ENCODE measurements at regions not wholly inside any gene's neighbourhood (a gene's known extent, or its start where the extent isn't known, plus 50 kb on each side); places are given as distances from the start of the nearest gene placed in this dataset.
"Not testable (repeated sequence)": the region's sequence is repeated elsewhere in the genome, so short reads cannot be mapped to it uniquely, and the experiment has no call there.

GRCh38 chr7:106530183-106530582, 130.8 kb downstream of the CCDC71L start:
- not testable (repeated sequence) for DNase-seq (ENCODE audit: low read depth in 2 of 2, low spot score in 1 of 2)

DNA sequence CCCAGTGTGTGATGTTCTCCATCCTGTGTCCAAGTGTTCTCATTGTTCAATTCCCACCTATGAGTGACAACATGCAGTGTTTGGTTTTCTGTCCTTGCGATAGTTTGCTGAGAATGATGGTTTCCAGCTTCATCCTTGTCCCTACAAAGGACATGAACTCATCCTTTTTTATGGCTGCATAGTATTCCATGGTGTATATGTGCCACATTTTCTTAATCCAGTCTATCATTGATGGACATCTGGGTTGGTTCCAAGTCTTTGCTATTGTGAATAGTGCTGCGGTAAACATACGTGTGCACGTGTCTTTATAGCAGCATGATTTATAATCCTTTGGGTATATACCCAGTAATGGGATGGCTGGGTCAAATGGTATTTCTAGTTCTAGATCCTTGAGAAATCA, 134.3 kb downstream of the CCDC71L start:
- DNase-seq (ENCODE audit: low read depth in 2 of 2, low spot score in 1 of 2), result not testable (repeated sequence)

- DNase-seq (ENCODE audit: low read depth in 2 of 2, low spot score in 1 of 2), result no peak
These were observed 136.3 kb downstream of the CCDC71L start for GRCh38 chr7:106524690-106525059.

DNA sequence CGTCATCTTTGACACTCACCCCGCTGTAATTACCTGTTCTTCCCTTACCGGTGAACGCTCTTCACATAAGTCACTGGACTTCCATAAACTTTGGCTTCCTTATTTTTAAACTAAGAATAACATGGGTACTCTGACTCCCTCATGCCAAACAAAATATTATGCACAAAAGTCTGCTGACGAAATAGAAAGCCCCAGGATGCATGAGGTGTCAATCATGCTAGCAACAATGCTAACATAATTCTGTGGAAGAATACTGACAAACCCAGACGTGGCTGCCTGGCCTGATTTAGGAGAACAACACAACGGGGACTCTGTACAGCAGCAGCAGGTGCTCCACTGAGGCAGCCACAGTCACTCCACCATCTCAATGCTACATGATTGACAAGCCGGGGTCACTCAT, 137.5 kb downstream of the CCDC71L start:
- no peak for DNase-seq (ENCODE audit: low read depth in 2 of 2, low spot score in 1 of 2)

- no peak for DNase-seq (ENCODE audit: low read depth in 2 of 2, low spot score in 1 of 2)
These were observed 138.3 kb downstream of the CCDC71L start for GRCh38 chr7:106522696-106523095.

DNA sequence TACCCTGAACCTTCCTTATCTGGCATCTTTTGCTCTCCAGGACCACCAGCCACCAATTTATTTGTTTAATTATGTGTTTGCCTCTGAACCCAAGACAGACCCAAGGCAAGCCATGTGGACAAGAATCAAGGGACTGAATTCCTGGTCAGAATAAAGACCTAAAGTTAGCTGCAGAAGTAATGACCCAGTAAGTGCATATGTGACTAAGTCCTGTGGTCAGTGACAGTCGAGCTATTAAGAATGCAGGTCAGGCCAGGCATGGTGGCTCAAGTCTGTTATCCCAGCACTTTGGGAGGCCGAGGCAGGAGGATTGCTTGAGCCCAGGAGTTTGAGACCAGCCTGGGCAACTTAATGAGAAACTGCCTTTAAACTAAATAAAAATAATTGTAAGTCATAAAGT, 139.4 kb downstream of the CCDC71L start:
- no peak for DNase-seq (ENCODE audit: low read depth in 2 of 2, low spot score in 1 of 2)

DNA sequence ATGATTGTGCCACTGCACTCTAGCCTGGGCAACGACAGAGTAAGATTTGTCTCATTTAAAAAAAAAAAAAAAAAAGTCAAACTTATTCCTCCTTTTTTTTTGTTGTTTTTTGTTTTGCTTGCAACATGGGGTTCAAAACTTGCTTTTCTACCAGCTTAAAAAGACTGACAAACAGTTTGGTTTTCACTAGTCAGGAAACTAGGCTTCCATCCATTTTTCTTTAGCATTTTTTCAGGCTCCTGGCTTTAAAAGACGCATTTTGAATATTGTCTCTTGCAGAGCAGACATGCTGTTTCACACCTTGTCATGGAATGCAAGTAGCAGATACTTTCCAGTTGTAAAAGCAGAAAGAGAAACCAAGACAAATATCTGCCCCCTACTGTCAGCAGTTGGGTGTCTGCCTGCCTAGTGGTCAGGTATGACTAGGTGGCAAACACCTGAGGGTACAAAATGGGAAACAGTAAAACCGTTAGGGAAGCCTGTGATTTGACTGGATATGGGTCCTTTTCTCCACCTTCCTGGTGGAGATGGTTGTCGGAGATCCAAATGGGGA, 139.9 kb downstream of the CCDC71L start:
- DNase-seq (ENCODE audit: low read depth in 2 of 2, low spot score in 1 of 2), result no peak

DNA sequence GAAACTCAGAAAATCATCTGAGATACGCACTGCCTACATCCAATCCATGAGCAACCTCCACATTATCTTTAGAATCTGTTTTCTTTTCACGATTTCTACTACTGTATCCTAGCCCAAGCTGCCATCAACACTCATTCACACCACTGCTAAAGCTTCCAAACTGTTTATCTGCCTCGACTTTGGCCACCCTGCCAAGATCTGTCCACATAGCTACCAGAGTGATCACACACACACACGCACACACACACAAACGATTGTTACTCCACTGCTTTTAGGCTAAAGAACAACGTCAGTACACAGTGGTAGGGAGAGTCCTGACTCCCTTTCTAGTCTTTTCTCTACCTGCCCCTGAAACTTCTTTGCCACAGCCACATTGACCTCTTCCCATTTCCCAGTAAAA, 142.0 kb downstream of the CCDC71L start:
- no peak for DNase-seq (ENCODE audit: low read depth in 2 of 2, low spot score in 1 of 2)

- no peak for DNase-seq (ENCODE audit: low read depth in 2 of 2, low spot score in 1 of 2)
These were observed 142.7 kb downstream of the CCDC71L start for GRCh38 chr7:106518239-106518638.

DNA sequence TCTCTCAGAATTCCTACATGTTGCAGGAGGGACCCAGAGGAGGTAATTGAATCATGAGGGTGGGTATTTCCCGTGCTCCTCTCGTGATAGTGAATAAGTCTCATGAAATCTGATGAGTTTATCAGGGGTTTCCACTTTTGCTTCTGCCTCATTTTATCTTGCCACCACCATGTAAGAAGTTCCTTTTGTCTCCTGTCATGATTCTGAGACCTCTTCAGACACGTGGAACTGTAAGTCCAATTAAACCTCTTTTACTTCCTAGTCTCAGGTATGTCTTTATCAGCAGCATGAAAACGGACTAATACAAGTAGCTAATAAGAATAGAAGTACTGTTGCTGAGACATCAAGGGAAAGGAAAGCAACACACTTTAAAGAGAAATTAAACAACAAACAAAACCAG, 143.4 kb downstream of the CCDC71L start:
- no peak for DNase-seq (ENCODE audit: low read depth in 2 of 2, low spot score in 1 of 2)

- DNase-seq (ENCODE audit: low read depth in 2 of 2, low spot score in 1 of 2), result no peak
These were observed 145.6 kb downstream of the CCDC71L start for GRCh38 chr7:106515321-106515720.

DNA sequence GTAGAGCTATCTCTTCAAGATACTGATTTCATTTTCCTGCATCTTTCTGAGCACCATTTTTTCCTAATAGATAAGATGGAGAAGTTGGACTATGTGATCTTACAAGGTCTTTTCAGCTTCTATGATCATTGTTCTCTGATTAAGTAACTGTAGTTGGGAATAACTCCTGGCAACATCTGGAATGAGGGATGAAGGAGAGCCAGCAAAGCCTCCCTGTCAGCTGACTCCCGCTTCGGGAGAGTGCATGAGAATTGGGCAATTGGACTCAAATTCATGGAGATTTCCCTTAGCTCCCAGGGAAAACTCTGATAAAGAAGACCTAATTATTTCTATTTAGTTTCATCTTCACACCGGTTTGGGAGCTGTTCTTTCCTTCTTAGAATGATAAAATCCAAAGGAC, 146.1 kb downstream of the CCDC71L start:
- DNase-seq (ENCODE audit: low read depth in 2 of 2, low spot score in 1 of 2), result no peak

DNA sequence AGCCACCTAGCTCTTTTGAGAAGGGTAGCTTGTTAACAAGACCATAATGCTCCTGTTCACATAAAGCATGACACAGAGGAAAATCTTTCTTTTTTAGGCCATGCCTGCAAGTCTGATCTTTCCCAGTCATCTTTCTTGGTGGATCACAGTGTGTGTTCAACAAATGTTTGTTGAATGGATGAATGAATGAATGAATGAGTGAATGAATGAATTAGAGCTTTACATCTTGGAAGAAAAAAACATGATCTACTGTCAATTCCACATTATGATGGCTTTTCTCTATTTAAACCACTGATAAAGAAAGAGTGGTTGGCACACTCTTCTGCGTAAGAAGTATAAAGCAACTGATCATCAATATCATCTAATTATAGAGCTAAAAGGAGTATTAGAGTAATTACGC, 148.7 kb downstream of the CCDC71L start:
- no peak for DNase-seq (ENCODE audit: low read depth in 2 of 2, low spot score in 1 of 2)

DNA sequence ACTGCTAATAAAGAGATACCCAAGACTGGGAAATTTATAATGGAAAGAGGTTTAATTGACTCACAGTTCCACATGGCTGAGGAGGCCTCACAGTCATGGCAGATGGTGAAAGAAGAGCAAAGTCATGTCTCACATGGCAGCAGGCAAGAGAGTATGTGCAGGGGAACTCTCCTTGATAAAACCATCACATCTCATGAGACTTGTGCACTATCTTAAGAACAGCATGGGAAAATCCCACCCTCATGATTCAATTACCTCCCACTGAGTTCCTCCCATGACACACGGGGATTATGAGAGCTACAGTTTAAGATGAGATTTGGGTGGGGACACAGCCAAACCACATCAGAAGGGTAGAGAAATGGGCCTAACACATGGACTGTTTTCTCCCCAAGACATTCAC, 156.3 kb downstream of the CCDC71L start:
- DNase-seq (ENCODE audit: low read depth in 2 of 2, low spot score in 1 of 2), result no peak

DNA sequence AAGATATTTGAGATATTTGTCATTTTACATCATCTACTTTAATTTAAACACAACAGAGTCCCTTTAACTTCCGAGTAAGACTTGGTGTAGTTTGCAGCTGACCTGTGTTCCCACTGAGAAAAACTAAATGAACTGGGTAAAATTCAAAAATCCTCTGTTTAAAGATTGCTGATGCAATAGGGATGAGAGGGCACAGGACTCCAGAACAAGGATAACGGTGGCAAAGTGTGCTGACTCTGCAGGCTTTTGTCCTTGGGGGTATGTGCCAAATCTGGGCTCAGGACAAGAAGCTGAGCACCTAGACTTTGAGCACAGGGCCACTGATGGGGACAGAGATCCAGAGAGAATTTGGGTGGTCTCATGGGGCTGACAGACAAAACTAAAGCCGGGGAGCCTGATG, 156.8 kb downstream of the CCDC71L start:
- no peak for DNase-seq (ENCODE audit: low read depth in 2 of 2, low spot score in 1 of 2)

DNA sequence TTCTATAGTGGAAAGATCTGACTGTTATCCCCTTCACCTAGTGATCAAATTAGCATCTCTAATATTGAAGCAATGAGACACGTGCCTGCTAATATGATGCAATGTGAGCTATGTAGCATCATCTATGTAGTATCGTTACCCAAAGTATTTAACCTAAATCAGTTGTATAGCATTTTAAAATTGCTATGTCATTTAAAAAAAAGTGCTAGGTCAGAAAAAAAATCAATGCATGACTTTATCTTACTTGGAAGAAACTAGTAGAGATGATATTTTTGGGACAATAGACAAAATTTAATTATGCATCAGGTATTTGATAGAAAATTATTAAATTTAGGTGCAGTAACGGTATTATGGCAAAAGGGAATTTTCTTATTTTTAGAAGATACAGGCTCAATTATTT, 157.3 kb downstream of the CCDC71L start:
- no peak for DNase-seq (ENCODE audit: low read depth in 2 of 2, low spot score in 1 of 2)

GRCh38 chr7:106501605-106502580, 159.1 kb downstream of the CCDC71L start:
- no peak for DNase-seq (ENCODE audit: low read depth in 2 of 2, low spot score in 1 of 2)

GRCh38 chr7:106499897-106500296, 161.1 kb downstream of the CCDC71L start:
- no peak for DNase-seq (ENCODE audit: low read depth in 2 of 2, low spot score in 1 of 2)

- DNase-seq (ENCODE audit: low read depth in 2 of 2, low spot score in 1 of 2), result not testable (repeated sequence)
These were observed 163.0 kb downstream of the CCDC71L start for GRCh38 chr7:106498005-106498404.

GRCh38 chr7:106493041-106493731, 167.8 kb downstream of the CCDC71L start:
- DNase-seq (ENCODE audit: low read depth in 2 of 2, low spot score in 1 of 2), result no peak

GRCh38 chr7:106488465-106488864, 172.5 kb downstream of the CCDC71L start:
- no peak for DNase-seq (ENCODE audit: low read depth in 2 of 2, low spot score in 1 of 2)

DNA sequence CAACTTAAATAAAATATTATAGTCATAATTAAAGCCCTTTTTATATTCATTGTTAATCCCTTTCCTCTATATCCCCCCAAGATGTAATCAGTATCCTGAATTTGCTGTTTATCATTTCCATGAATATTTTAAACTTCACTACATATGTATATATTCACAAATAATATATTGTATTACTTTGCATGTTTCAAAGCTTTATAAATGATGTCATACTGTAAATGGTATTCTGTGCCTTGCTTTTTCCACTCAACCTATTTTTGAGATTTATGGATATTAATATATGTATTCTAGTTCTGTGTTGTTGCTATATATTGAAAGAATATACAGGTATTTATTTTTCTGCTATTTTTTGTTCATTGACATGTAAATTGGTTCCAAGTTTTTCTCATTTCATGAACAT, 173.1 kb downstream of the CCDC71L start:
- no peak for DNase-seq (ENCODE audit: low read depth in 2 of 2, low spot score in 1 of 2)
